ENCODE measurements at regions not wholly inside any gene's neighbourhood (a gene's known extent, or its start where the extent isn't known, plus 50 kb on each side); places are given as distances from the start of the nearest gene placed in this dataset.

- no peak for TF ChIP-seq EZH2 (IDR thresholded peaks at IDR 0.05; ENCODE audit: borderline replicate concordance, low read length)
- no peak for TF ChIP-seq CTCF (IDR thresholded peaks at IDR 0.05; ENCODE audit: low read length)
Measured at GRCh38 chr18:55778788-55779690, 191.0 kb upstream of the TCF4 start.

All from OCI-LY1 (cell line).